GM19351 (cell line): ENCODE measurements at regions not wholly inside any gene's neighbourhood (a gene's known extent, or its start where the extent isn't known, plus 50 kb on each side); places are given as distances from the start of the nearest gene placed in this dataset.
A peak's percentile ranks its signal among the peaks of the same experiment; 100 is the strongest.
"Not testable (repeated sequence)": the region's sequence is repeated elsewhere in the genome, so short reads cannot be mapped to it uniquely, and the experiment has no call there.

ENCODE experiments used
- ATAC-seq: cut with Tn5 transposase; IDR thresholded peaks from one replicate; pipeline ENCODE4 v1.9.1; 2021; ENCODE audit warnings: mild to moderate bottlenecking, moderate library complexity; ENCODE audit not compliant: unreplicated experiment

DNA sequence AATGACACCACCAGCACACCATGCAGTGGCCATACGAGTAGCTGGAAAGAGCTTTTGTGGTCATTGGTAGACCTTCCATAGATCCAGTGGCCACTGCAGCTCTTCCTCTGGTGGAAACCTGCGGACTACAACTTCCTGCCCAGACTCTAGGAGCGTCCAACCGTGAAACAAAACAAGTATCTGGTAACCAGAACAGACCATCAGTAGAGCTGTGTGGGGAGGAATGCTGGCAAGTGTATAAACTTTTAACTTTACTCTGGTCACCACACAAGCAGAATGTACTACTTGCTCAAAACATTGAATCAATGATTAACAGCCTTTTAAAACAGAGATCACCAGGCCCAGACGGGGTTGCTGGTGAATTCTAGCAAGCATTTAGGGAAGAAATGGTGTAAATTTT lies 154.7 kb upstream of the DGKB start:
- no peak for ATAC-seq

DNA sequence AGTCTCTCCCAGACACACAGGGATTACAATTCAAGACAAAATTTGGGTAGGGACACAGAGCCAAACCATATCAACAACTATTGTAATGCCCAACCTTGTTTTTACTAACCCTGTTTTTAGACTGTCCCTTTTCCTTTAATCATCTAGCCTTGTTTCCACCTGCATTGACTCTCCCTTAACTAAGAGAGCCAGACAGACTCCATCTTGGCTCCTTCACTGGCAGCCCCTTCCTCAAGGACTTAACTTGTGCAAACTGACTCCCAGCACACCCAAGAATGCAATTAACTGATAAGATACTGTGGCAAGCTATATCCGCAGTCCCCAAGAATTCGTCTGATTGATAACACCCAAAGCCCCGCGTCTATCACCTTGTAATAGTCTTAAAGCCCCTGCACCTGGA lies 151.8 kb upstream of the DGKB start:
- not testable (repeated sequence) for ATAC-seq

DNA sequence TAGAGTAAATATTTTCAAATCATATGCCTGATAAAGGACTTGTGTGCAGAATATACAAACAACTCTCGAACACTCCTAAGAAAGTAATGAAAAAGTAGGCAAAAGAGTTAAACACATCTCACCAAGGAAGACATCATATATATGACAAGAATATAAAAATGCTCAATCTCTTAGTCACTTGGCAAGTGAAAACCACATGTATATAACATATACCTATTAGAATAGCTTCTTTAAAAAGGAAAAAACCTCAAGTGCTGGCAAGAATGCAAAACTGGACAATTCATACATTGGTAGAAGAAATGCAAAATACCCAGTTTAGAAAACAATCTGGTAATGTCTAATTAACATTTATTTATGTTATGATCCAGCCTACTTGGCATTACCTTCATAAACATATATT lies 146.6 kb upstream of the DGKB start:
- ATAC-seq, result no peak

DNA sequence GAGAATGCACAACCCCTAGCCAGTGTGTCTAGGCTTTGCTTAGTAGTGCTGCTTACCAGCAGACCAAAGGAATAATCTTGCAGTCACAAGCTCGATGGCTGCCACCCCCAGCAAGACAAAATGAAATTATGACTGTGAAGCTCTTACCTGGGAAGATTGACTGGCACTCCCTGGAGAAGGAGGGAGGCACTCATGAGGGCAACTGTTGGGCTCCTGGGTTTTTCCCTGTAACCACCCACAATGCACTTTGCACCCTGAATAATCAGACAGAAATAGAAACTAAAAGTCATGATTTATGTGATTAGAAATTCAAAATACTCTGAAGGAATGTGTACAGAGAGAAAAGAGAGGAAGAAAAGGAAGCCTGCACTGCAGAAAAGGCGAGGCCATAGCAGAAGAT lies 144.3 kb upstream of the DGKB start:
- ATAC-seq, result no peak

DNA sequence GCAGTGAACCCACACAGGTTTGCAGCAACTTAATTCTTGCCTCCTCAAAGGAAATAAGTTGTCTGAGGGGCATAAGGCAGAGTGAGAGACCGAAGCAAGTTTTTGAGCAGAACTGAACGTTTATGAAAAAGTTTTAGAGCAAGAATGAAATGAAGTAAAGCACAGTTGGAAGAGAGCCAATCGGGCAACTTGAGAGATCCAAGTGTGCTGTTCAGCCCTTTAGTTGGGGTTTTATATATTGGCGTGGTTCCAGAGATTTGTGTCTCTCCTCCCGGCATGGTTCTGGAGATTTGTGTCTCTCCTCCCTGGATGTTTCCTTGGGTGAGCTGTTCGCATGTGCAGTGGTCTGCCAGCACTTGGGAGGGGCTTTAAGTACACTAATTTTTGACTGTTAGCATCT lies 141.4 kb upstream of the DGKB start:
- ATAC-seq, result no peak

DNA sequence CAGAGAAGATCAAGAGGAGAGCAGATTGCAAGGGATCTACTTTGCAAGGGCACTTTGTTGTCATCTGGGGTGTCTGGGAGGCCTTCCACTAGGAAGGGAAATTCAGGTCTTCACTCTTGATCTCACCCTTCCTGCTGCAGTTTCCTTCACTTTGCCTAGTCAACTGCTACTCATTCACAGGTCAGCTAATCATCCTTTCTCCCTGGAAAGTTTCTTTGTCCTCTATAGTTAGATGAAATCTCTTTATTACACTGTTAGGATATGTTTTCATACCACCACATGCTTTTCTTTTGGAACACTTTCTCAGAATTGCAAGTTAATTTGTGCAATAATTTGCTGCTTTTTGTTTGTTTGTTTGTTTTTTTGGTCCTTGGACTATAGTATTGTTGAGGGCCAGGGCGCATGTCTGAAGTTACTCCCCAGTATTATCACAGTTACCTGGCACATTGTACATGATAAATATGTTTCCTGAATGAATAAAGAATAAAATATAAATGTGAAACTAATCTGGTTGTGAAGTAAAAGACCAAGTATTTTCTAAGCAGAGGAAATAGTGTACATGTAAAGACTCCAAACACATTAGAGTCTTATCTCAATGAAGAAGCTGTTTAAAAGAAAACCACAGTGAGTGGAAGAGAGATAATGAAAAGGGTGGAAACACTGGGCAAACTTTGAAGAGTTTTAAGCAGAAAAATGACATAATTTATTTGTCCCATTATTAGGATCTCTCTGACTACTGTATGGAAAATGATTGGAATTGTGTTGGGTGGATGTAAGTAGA lies 139.9 kb upstream of the DGKB start:
- ATAC-seq, result no peak

DNA sequence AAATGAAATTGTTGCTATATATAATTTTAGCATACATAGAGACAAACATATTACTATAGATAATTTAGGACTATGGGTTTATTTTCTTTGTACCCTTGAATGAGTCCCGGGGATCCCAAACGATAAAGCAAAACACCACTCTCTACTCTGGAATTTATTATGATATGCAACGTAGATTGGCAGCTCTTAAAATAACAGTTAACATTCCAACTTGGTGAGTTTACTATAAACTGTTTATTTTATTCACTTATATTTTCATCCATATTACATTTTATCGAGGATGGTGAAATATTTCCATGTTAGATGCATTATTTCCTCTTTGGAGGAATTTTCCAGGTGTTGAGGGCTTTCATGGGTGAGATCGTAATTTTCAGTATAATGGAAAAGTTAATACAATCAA lies 138.7 kb upstream of the DGKB start:
- ATAC-seq, result no peak

DNA sequence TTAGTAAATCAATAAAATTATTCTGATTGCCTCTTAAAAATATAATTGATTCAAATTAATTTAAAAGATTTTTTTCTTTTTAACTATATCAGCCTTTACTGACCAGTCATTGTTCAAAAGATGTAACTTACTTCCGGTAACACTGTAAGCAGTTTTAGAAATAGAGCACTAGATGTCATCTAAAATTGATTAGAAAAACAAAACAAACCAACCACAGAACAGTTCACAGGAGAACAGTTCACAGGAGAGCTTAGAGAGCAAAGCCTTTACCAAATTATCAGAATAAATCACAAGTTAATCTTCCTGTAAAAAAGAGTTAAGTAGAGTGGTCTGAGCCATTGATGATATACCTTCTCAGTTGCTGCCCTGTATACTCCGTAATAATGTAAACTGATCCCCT lies 133.3 kb upstream of the DGKB start:
- ATAC-seq, result no peak

DNA sequence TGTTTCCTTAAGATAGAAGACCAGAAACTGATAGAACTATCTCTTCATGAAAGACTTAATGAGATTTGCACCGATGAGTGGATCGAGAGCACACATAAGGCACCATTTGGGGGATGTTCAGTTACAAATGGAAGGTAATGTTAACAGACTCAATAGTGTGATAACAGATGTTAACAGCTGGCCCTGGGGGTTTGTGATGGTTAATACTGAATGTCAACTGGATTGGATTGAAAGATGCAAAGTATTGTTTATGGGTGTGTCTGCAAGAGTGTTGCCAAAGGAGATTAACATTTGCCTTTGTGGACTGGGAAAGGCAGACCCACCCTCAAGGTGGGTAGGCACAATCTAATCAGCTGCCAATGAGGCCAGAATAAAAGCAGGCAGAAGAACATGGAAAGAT lies 130.5 kb upstream of the DGKB start:
- no peak for ATAC-seq

DNA sequence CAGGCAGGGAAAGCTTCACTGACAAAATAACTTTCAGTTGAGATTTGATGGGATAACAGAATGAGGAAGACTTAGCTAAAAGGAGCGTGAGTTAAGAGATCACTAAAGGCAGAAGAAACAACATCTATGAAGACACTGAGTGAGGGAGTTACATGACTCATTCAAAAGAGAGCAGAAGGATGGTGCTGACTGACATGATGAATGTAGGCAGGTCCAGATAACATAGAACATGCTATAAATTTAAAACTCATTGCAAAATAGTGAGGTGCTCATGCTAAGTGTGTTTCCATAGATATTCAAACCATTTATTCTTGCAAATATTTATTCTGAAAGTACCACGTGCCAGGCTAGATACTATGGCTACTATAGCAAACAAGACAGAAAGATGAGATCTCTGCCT lies 116.4 kb upstream of the DGKB start:
- no peak for ATAC-seq

DNA sequence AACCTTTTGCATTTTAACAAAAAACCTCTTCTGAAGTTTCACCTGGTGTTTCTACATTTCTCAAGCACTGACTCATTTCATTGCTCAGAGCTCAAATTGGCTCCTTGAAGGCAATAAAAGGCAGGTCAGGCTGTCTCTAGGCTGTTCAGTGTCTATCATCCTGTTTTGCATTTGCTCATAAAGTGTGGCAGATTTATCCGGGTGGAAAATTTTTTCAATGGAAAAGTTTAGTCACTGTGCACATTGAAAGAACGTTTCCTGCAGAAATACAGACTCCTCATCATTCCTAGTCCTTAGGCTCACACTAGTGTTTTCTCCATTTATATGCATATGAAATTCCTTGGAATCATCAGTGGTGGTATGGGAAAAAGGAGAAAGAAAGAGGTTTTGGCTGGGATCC lies 114.2 kb upstream of the DGKB start:
- ATAC-seq, result no peak

DNA sequence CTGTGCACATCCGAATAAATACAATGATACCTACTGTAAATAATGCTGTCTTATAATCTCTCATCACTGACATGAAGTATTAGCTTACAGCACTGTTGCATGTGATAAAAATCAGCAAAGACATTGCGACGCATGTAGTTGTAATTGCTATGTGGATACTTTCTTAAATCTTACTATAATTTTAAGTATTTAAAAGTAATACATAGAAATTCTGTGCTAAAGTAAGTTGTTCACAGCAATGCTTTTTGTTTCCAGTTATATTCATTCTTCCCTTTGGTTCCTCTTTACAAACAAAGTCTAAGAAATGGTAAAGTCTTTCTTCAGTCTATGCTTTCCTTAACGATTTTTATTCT lies 113.7 kb upstream of the DGKB start:
- no peak for ATAC-seq

DNA sequence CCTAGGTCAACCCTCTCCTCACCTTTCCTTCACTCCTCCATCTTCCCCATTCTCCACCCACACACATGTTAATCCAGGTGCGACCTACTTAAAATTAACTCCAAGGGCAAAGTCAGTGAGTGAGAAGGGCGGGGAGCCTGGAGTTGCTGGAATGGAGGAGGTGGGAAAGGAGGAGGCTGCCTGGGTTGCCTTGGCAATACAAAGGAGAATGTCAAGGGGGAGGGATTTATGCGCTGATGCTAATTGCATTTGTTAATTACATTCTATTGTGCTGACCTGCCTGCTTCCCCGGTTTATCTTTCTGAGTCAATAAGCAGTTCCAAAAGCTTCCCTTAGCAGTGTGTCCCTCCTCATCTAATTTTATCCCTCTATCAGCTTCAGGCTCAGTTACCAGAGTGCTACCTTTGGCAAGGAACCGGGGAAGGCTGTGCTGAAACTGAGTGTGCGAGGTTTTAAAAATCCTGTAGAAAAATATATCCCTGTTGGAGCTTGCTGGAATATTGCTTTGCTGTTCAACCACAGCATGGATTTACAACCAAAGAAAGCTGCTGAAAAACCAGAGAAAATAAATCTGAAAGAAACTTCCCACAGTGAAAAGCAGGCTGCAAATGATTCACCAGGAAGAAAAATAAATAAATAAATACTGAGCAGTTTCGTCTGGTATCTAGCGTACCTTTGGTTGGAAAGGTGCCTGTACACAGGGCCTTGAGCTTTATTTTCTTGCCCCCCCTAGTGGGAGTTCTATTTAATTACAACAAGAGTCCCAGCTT lies 113.2 kb upstream of the DGKB start:
- peak; percentile 94 for ATAC-seq

DNA sequence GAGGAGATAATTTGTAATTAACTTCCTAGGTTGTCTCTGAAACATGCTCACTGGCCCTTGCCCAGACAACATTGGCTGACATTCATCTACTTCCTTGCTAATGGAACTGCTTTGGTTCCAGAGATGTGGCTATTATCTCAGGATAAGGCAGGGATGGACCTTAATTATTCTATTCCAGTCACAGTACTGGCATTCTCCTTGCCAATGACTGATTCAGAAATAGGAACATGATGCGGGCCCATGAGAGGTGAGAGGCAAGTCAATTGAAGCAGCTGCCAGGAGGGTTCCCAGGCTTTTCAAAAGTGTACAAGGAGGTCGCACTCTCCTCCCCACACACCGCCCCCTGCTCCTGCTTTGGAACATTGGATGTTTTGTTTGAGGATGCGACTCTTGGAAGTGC lies 109.6 kb upstream of the DGKB start:
- ATAC-seq, result no peak

DNA sequence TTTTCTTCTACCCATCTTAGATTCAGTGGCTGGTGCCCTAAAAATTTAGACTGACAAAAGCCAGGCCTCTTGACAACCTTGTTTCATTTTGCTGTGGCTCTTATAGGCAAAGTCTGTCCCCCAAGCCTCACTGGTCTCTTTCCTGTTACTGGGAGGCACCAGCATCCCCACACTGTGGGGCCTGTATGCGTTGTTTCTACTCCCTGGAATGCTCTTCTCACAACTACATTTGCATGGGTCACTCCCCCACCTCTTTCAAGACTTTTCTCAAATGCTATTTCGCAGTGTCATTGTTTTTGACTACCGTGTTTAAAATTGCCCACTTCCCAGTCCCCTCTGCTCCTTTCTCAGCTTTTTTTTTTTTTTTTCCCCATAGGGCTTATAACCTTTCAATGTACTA lies 108.7 kb upstream of the DGKB start:
- no peak for ATAC-seq

DNA sequence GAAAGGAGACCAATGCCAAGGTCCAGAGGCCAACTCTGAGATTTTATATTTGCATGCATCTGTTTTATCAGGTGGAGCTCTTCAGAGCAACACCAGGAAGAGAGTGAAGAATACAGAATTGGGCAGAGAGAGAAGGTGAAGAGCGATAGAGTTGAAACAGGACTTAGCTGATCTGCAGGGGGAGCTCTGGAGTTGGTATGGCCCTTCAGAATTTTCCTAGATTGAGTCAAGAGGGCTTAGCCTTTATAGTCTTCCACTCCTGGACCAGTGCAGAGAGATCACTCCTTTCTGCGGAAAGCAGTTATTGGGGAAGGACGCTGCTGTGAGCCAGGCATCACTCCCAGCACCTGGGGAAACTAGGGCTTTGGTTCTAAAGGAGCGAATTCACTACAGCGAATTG lies 105.0 kb upstream of the DGKB start:
- no peak for ATAC-seq

DNA sequence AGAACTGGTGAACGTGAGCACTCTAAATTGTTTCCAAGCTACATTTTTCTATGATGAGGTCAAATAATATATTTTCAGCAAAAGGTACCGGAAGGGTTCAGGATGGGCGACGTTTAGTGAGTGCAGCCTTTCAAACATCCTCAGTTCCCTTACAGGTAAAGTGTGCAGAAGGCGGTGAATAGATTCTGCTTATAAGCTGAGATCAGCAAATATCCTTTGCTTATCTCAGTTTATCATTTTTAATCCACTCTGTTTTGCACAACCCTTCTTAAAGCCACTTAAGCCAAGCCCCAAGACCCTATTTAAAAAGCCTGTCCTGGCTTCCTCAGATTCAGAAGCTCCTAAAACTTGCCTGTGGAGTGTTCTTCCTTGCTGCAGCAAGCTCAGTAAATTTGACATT lies 103.1 kb upstream of the DGKB start:
- no peak for ATAC-seq

DNA sequence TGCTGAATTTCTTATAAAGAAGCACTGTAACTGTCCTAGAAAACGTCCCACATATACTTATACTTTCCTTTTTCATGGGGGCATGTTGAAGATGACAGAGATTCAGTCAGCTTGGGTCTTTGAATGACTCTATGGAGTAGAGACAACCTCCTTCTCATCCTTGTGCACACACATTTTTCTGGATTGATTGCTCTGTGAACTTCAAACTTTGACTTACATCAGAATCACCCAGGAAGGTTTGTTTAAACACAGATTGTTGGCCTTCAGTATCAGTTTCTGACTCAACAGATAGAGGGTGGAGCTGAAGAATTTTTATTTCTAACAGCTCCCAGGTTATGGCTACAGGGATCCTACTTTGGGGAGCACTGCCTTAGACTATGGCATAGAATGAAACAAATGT lies 97.6 kb upstream of the DGKB start:
- no peak for ATAC-seq

DNA sequence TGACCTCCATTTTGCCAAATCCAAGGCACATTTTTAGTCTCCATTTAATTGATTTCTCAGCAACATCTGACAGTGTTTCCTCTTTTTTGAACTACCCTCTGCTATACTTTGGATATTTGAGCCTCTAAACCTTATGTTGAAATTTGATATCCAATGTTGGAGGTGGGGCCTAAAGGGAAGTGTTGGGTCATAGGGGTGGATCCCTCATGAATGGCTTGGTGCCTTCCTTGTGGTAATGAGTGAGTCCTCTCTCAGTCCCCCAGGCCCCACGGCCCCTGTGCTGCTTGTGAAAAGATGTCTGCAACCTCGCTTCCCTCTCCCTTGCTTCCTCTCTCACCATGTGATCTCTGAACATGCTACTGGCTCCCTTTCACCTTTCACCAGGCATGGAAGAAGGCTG lies 96.8 kb upstream of the DGKB start:
- no peak for ATAC-seq

DNA sequence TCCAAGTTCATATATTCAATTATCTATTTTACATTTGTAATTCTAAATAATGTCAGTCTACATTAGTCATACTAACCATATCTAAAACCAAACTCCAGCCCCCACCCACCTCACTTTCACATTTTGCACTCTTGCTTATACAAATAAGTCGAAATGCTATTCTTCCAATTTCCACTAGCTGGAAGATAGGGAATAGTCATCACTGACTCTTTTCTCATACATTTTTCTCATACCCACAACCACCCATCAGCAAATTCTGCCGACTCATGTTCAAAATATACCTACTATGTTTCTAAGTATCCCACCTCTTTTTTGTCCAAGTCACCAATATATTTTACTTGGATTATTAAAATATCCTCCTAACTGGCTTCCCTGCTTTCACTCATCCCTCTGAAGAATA lies 93.2 kb upstream of the DGKB start:
- no peak for ATAC-seq

DNA sequence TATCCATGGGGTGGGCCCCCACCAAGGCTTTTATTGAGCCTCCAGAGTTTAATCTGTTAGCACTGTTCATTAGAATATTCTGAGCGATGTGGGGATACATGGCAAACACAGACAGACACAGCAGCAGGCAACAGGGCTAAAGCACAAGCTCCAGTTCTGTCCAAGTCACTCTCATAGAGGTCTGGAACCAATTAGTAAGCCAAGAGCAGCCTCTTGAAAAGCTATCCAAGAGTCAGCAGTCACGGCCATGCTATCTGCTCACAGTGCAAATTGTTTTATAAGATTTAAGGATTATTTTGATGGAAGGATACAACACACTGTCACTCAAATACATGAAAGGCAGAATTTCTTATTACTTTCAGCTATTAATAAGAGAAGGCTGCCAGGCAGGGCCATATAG lies 86.4 kb upstream of the DGKB start:
- no peak for ATAC-seq

DNA sequence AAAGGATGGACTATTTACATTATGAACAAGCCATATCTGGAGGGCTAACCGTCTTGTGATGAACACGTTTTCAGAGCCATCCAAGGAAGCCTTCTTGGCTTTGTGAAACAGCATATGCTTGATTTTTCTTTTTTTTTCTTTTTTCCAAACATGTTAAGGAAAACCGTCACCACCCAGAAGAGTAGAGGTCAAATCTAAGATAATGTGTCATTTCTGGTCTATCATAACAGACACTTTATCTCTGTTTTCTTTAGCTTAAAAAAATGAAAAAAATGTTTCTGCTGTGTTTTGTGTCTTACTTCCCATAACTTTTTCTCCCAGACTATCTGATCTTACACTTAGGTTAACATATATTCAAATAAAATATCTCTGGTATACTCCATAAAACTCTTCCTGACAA lies 76.1 kb upstream of the DGKB start:
- no peak for ATAC-seq

DNA sequence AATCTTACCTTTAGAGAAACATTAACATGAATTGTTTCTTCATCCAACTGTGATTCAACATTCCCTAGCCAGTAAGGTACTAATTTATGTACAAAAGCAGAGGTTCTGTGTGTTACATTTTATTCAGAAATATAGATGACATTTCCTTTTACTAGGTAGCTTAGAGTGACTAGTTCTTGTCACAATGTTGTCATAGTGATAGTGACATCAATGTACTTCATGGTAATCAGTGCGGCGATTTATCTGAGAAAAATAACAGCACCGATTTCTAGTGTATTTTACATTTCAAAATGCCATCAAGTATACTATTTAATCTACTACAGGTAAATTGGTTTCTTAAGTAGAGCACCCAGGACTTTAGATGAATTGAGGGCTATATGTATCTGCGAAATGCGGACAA lies 72.1 kb upstream of the DGKB start:
- ATAC-seq, result no peak
